Fibroblast of lung (primary cell): ENCODE measurements at regions not wholly inside any gene's neighbourhood (a gene's known extent, or its start where the extent isn't known, plus 50 kb on each side); places are given as distances from the start of the nearest gene placed in this dataset.

Experiments
- CTCF ChIP-seq, 2 donors: IDR thresholded peaks in 1 of 2; conservative IDR thresholded peaks in 1 of 2; 1 replicate in 1 of 2; 2 replicates in 1 of 2; pipeline ENCODE4 v1.5.1; 2011 to 2012; ENCODE audit warnings: low read length in 2 of 2, control low read depth in 1 of 2, inconsistent platforms in 1 of 2, low read depth in 1 of 2, mild to moderate bottlenecking in 1 of 2
- EZH2 ChIP-seq: IDR thresholded peaks from 2 replicates; pipeline ENCODE4 v1.5.1; 2012; ENCODE audit warnings: low read length, control low read depth, mild to moderate bottlenecking; ENCODE audit errors: missing control alignments

GRCh38 chr21:22311741-22312462, 1313.7 kb downstream of the NCAM2 start:
- TF ChIP-seq CTCF (conservative IDR thresholded peaks at IDR 0.05 in 1 of 2, IDR thresholded peaks at IDR 0.05 in 1 of 2; ENCODE audit: low read depth in 1 of 2, low read length in 2 of 2) (no peak), EZH2 (no peak)
